Activated CD4-positive, alpha-beta T cell treated with anti-CD3 and anti-CD28 coated beads for 48 hours (primary cell): ENCODE measurements at regions not wholly inside any gene's neighbourhood (a gene's known extent, or its start where the extent isn't known, plus 50 kb on each side); places are given as distances from the start of the nearest gene placed in this dataset.
"Not testable (repeated sequence)": the region's sequence is repeated elsewhere in the genome, so short reads cannot be mapped to it uniquely, and the experiment has no call there.

Source experiments
- DNase-seq: peaks from one replicate; pipeline ENCODE4 v3.0.0-alpha.2; 2020

GRCh38 chr15:89031637-89032285, 56.5 kb upstream of the ABHD2 start:
- DNase-seq = not testable (repeated sequence)

- no peak for DNase-seq
These were observed 54.0 kb upstream of the ABHD2 start for GRCh38 chr15:89034305-89034704.

- DNase-seq = no peak
These were observed 53.1 kb upstream of the ABHD2 start for GRCh38 chr15:89035150-89035549.

GRCh38 chr15:89035658-89036057, 52.6 kb upstream of the ABHD2 start:
- no peak for DNase-seq

GRCh38 chr15:89038146-89038545, 50.1 kb upstream of the ABHD2 start:
- no peak for DNase-seq
